KMS-11 (cell line): ENCODE measurements at regions not wholly inside any gene's neighbourhood (a gene's known extent, or its start where the extent isn't known, plus 50 kb on each side); places are given as distances from the start of the nearest gene placed in this dataset.
"Not testable (repeated sequence)": the region's sequence is repeated elsewhere in the genome, so short reads cannot be mapped to it uniquely, and the experiment has no call there.

Experiments
- H2AFZ ChIP-seq: fragments of 200-600 bp; sonication (generic); 2 replicates; pipeline ENCODE4 v1.6.1; 2016; ENCODE audit warnings: antibody characterized with exemption, mixed run types, low read depth
- H3K27ac ChIP-seq: fragments of 200-600 bp; sonication (generic); 2 replicates; pipeline ENCODE4 v1.6.1; 2016; ENCODE audit warnings: mild to moderate bottlenecking, mixed run types
- H3K27me3 ChIP-seq: fragments of 200-600 bp; sonication (generic); 2 replicates; pipeline ENCODE4 v1.6.1; 2017; ENCODE audit warnings: mild to moderate bottlenecking, low read depth, mixed run types, moderate library complexity; ENCODE audit not compliant: insufficient read depth
- H3K36me3 ChIP-seq: fragments of 200-600 bp; sonication (generic); 2 replicates; pipeline ENCODE4 v1.6.1; 2017; ENCODE audit warnings: mild to moderate bottlenecking, mixed run types; ENCODE audit not compliant: insufficient read depth
- H3K4me1 ChIP-seq: fragments of 200-600 bp; sonication (generic); 2 replicates; pipeline ENCODE4 v1.6.1; 2016; ENCODE audit warnings: mild to moderate bottlenecking, low read depth, mixed run types; ENCODE audit not compliant: poor library complexity, severe bottlenecking
- H3K4me2 ChIP-seq: fragments of 200-600 bp; sonication (generic); 2 replicates; pipeline ENCODE4 v1.7.0; 2016; ENCODE audit warnings: mild to moderate bottlenecking, mixed run types
- H3K4me3 ChIP-seq: fragments of 200-600 bp; sonication (generic); IDR thresholded peaks from 2 replicates; pipeline ENCODE4 v1.6.1; 2017; ENCODE audit warnings: low read depth, low read length, mixed read lengths; ENCODE audit not compliant: insufficient read depth
- H3K79me2 ChIP-seq: fragments of 200-600 bp; sonication (generic); 2 replicates; pipeline ENCODE4 v1.6.1; 2016; ENCODE audit warnings: low read depth, mixed run types; ENCODE audit not compliant: insufficient read depth
- H3K9ac ChIP-seq: fragments of 200-600 bp; sonication (generic); 2 replicates; pipeline ENCODE4 v1.6.1; 2016; ENCODE audit warnings: mild to moderate bottlenecking, mixed run types
- H4K20me1 ChIP-seq: fragments of 200-600 bp; sonication (generic); 2 replicates; pipeline ENCODE4 v1.6.1; 2016; ENCODE audit warnings: mild to moderate bottlenecking, mixed run types; ENCODE audit not compliant: insufficient read depth
- CTCF ChIP-seq: fragments of 200-600 bp; sonication (generic); conservative IDR thresholded peaks from 2 replicates; pipeline ENCODE4 v1.6.1; 2017; ENCODE audit warnings: low read depth, mild to moderate bottlenecking, antibody characterized with exemption, low read length, moderate library complexity, mixed read lengths

- H3K4me3 ChIP-seq, result no peak overlapping the region
- H3K27me3 ChIP-seq, result no peaks in the 10 kb centered on the region
- no peaks in the 10 kb centered on the region for H4K20me1 ChIP-seq
- no peaks in the 10 kb centered on the region for H3K79me2 ChIP-seq
- H3K4me1 ChIP-seq, result no peaks in the 10 kb centered on the region
- no peak overlapping the region for H3K4me2 ChIP-seq
- H3K27ac ChIP-seq, result no peak overlapping the region
- H3K36me3 ChIP-seq, result no peaks in the 10 kb centered on the region
- no peak for TF ChIP-seq CTCF
- no peak overlapping the region for H3K9ac ChIP-seq
- H2AFZ ChIP-seq, result no peak overlapping the region
Observed at GRCh38 chr4:187908731-187909130, 86.8 kb upstream of the ZFP42 start.

GRCh38 chr4:187910741-187911140 is 84.8 kb upstream of the ZFP42 start:
- no peaks in the 10 kb centered on the region for H4K20me1 ChIP-seq
- no peak overlapping the region for H3K4me2 ChIP-seq
- no peak overlapping the region for H2AFZ ChIP-seq
- H3K36me3 ChIP-seq, result no peaks in the 10 kb centered on the region
- TF ChIP-seq CTCF, result no peak
- H3K27ac ChIP-seq, result no peak overlapping the region
- H3K4me1 ChIP-seq, result no peaks in the 10 kb centered on the region
- no peaks in the 10 kb centered on the region for H3K27me3 ChIP-seq
- no peak overlapping the region for H3K4me3 ChIP-seq
- H3K79me2 ChIP-seq, result no peaks in the 10 kb centered on the region
- H3K9ac ChIP-seq, result no peak overlapping the region

GRCh38 chr4:187915406-187915805 is 80.2 kb upstream of the ZFP42 start:
- H3K4me3 ChIP-seq, H3K9ac ChIP-seq, H3K27ac ChIP-seq, H2AFZ ChIP-seq, H3K4me2 ChIP-seq, H3K4me1 ChIP-seq, H3K79me2 ChIP-seq, H4K20me1 ChIP-seq, H3K27me3 ChIP-seq, H3K36me3 ChIP-seq: not testable (repeated sequence)

GRCh38 chr4:187919966-187920365 is 75.6 kb upstream of the ZFP42 start:
- no peaks in the 10 kb centered on the region for H3K36me3 ChIP-seq
- no peak overlapping the region for H3K4me3 ChIP-seq
- H3K4me1 ChIP-seq, result no peaks in the 10 kb centered on the region
- no peak for TF ChIP-seq CTCF
- no peaks in the 10 kb centered on the region for H4K20me1 ChIP-seq
- no peak overlapping the region for H3K4me2 ChIP-seq
- H2AFZ ChIP-seq, result no peak overlapping the region
- no peaks in the 10 kb centered on the region for H3K27me3 ChIP-seq
- H3K79me2 ChIP-seq, result no peaks in the 10 kb centered on the region
- H3K9ac ChIP-seq, result no peak overlapping the region
- no peak overlapping the region for H3K27ac ChIP-seq

GRCh38 chr4:187921946-187922623 is 73.5 kb upstream of the ZFP42 start:
- H3K4me3 ChIP-seq, result no peak overlapping the region
- H3K9ac ChIP-seq, result no peak overlapping the region
- no peaks in the 10 kb centered on the region for H3K36me3 ChIP-seq
- H3K4me1 ChIP-seq, result no peaks in the 10 kb centered on the region
- TF ChIP-seq CTCF, result no peak
- no peak overlapping the region for H3K4me2 ChIP-seq
- no peak overlapping the region for H2AFZ ChIP-seq
- H3K27me3 ChIP-seq, result no peaks in the 10 kb centered on the region
- no peaks in the 10 kb centered on the region for H3K79me2 ChIP-seq
- no peaks in the 10 kb centered on the region for H4K20me1 ChIP-seq
- no peak overlapping the region for H3K27ac ChIP-seq
